Kidney tubule cell (primary cell): ENCODE measurements at regions not wholly inside any gene's neighbourhood (a gene's known extent, or its start where the extent isn't known, plus 50 kb on each side); places are given as distances from the start of the nearest gene placed in this dataset.

Source experiments
- DNase-seq: peaks from one replicate; pipeline ENCODE4 v3.0.0-alpha.2; 2018; ENCODE audit warnings: low spot score

DNA sequence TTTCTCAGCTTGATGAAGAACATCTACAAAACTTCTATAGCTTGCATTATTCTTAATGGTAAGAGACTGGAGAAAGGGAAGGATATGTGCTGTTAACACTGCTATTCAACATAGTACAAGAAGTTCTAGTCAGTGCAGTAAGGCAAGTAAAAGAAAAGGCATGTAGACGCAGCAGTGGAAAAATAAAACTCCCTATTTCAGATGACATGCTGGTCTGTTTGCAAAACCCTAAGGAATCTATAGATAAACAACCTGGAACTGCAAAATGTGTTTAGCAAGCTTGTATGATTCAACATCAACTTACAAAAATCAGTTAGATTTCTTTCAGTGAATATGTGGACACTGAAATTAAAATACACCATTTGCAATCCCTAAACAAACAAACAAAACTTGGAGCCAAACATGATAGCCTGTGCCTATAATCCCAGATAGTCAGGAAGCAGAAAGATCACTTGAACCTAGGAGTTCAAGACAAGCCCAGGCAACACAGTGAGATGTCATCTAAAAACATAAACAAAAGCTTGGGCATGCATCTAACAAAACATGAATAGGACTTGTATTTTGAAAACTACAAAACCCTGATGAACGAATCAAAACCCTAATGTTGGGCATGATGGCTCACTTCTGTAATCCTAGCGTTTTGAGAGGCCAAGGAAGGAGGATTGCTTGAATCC, 293.6 kb upstream of the RGS6 start:
- no peak for DNase-seq

- DNase-seq = no peak
These were observed 289.5 kb upstream of the RGS6 start for GRCh38 chr14:71642715-71643114.

- no peak for DNase-seq
These were observed 286.6 kb upstream of the RGS6 start for GRCh38 chr14:71645656-71646055.

DNA sequence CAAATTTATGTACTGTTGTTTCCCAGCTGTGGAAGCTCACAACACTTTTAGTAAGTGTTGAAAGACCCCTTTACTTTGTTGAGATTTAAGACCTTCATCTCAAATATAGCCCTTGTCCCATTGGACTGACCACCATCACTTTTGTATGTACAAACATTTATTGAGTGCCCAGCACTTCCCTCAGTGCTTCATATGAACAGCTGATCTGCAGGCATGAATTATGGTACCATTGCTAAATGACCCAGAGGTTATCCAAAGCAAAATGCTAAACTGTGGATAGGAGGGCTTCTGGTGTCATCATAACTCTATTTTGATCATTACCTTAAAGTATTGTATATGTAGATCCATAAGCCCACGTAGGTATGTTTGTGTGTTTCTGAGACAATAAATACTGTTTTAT, 285.7 kb upstream of the RGS6 start:
- no peak for DNase-seq

- peak; percentile 23 for DNase-seq
These were observed 285.0 kb upstream of the RGS6 start for GRCh38 chr14:71647086-71647784.

GRCh38 chr14:71648725-71649124, 283.5 kb upstream of the RGS6 start:
- no peak for DNase-seq

DNA sequence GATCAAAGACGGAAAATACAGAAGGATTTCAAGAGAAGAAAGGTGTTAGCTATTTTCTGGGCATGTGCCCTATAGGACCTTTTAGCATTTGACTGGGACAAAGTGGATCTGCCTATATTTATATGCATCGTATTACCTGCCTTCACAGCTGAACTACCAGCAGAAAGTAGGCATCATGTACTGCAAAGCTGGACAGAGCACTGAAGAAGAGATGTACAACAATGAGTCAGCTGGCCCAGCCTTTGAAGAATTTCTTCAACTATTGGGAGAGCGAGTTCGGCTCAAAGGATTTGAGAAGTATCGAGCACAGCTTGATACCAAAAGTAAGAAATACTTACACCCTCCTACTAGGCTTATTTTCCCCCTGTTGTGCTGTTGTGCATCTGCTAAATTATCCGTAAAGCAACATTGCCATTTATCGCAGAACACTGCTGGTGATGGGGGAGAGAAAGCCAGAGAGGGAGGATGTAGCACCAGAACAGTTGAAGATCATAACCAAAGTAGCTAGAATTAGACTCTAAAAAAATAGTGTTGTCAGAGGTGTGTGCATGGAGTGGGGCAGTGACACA, 282.0 kb upstream of the RGS6 start:
- no peak for DNase-seq

DNA sequence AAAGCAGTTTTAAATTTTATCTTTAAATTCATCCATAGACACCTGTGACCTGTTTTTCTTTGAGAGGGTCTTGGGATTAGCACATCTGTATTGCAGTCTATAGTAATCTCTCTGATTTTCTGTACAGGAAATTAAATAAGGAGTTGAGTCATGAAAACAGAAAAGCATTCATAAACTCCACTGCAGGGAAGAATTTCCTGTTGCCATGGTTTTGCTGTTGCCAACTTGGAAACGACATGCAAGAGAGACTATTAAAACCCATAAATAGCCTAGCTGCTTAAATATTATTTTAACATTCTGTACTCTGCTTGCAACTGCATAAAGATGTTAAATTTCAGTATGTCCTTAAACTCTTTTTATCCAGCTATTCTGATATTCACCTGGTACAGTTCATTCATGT, 281.0 kb upstream of the RGS6 start:
- DNase-seq = peak; percentile 68

- no peak for DNase-seq
These were observed 279.9 kb upstream of the RGS6 start for GRCh38 chr14:71652368-71652767.

DNA sequence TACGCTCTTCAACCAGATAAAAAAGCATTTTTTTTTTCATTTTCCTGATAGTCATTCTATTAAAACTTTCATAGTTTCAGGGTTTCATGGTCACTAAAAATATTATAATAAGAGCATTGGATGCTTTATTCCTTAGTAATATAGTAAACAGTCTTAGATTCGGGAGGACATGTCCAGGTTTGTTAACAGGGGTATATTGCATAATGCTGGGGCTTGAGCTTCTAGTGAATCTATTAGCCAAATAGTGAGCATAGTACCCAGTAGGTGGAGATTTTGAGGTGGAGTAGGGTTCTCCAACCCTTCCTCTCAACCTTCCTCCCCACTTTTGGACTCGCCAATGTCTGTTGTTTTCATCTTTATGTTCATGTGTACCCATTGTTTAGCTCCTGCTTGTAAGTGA, 277.4 kb upstream of the RGS6 start:
- DNase-seq = no peak

GRCh38 chr14:71658261-71658860, 273.9 kb upstream of the RGS6 start:
- no peak for DNase-seq

- DNase-seq = no peak
These were observed 273.1 kb upstream of the RGS6 start for GRCh38 chr14:71659159-71659558.

DNA sequence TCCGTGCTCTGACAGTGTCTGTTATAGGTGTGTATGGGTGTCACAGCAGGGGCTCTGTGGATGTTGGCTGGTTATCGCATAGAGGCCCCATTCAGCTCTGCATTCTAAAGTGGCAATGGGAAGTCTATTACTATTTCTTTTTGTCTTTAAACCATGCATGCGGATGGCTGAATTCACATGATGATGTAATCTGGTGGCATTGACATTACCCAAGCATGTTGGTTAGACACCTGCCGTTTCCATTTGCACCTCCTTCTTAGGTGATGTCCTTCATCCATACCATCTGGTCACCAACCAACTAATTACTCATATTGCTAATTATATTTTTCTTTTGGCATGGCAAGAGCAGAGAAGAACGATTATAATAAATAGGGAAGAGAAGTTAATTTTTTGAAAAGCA, 270.8 kb upstream of the RGS6 start:
- no peak for DNase-seq

DNA sequence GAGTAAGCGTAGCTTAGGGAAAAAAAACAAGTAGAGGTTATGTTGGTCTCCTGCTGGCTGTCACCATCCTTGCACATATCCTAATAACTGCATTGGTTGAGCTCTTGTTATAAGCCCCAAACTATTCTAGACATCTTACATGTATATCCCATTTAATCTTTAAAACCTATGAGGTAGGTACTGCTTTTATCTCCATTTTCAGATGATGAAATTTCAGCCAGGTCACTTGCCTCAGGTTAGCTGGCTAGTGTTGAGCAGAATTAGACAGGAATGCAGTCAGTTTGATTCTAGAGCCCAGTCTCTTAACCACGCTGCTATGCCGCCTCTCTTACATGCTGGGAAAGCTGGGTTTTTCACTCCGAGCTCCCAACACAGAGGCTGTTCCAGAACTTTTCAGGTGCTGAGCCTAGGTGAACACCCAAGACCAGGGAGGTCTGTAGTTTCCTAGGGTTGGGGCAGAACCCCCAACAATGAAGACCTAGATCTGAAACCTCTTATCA, 269.9 kb upstream of the RGS6 start:
- no peak for DNase-seq

GRCh38 chr14:71665157-71665556, 267.1 kb upstream of the RGS6 start:
- peak; percentile 63 for DNase-seq

DNA sequence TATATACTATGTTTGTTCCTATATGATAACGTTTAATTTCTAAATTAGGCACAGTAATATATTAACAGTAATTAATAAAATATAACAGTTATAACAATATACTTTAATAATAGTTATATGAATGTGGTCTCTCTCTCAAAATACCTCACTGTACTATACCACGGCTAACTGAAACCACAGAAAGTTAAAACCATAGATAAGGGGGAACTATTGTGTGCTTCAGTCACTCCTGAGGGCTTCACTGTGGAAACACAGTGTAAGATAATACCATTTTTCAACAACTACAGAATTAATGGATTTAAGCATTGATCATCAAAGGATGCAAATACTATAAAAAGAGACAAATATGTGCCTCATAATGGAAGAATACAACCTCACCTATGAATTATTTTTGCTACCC, 266.4 kb upstream of the RGS6 start:
- no peak for DNase-seq

GRCh38 chr14:71666571-71667145, 265.6 kb upstream of the RGS6 start:
- no peak for DNase-seq

GRCh38 chr14:71668186-71668912, 263.9 kb upstream of the RGS6 start:
- DNase-seq = no peak

GRCh38 chr14:71672596-71672995, 259.6 kb upstream of the RGS6 start:
- DNase-seq = no peak

- no peak for DNase-seq
These were observed 256.9 kb upstream of the RGS6 start for GRCh38 chr14:71675126-71675899.

DNA sequence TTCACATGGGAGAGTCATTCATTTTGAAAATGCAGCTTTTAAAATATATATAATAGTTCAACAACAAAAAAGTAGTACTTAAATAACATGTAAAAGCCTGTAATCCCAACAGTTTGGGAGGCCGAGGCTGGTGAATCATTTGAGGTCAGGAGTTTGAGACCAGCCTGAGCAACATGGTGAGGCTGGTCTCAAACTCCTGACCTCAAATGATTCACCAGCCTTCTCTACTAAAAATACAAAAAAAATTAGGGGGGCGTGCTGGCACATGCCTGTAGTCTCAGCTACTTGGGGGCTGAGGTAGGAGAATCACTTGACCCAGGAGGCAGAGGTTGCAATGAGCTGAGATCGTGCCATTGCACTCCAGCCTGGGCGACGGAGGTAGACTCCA, 256.3 kb upstream of the RGS6 start:
- DNase-seq = no peak
